ENCODE measurements at regions not wholly inside any gene's neighbourhood (a gene's known extent, or its start where the extent isn't known, plus 50 kb on each side); places are given as distances from the start of the nearest gene placed in this dataset.
"Not testable (repeated sequence)": the region's sequence is repeated elsewhere in the genome, so short reads cannot be mapped to it uniquely, and the experiment has no call there.

- DNase-seq: no peak
Measured at GRCh38 chr1:238334170-238334569, 443.4 kb upstream of the ZP4 start.

- DNase-seq: no peak
Measured at GRCh38 chr1:238331557-238331956, 440.8 kb upstream of the ZP4 start.

- no peak for DNase-seq
Measured at GRCh38 chr1:238329671-238330070, 438.9 kb upstream of the ZP4 start.

- not testable (repeated sequence) for DNase-seq
Measured at GRCh38 chr1:238327033-238327432, 436.3 kb upstream of the ZP4 start.

- DNase-seq: not testable (repeated sequence)
Measured at GRCh38 chr1:238326479-238326878, 435.8 kb upstream of the ZP4 start.

- no peak for DNase-seq
Measured at GRCh38 chr1:238324211-238324864, 433.6 kb upstream of the ZP4 start.

- DNase-seq: no peak
Measured at GRCh38 chr1:238323490-238323889, 432.8 kb upstream of the ZP4 start.

GRCh38 chr1:238319957-238320356, 429.2 kb upstream of the ZP4 start:
- DNase-seq: no peak

GRCh38 chr1:238318294-238319110, 427.8 kb upstream of the ZP4 start:
- DNase-seq: no peak

GRCh38 chr1:238312969-238313368, 422.2 kb upstream of the ZP4 start:
- DNase-seq: no peak

- no peak for DNase-seq
Measured at GRCh38 chr1:238306411-238306810, 415.7 kb upstream of the ZP4 start.

- no peak for DNase-seq
Measured at GRCh38 chr1:238302646-238303045, 411.9 kb upstream of the ZP4 start.

GRCh38 chr1:238296371-238296770, 405.6 kb upstream of the ZP4 start:
- no peak for DNase-seq

- DNase-seq: no peak
Measured at GRCh38 chr1:238293075-238293474, 402.4 kb upstream of the ZP4 start.

- no peak for DNase-seq
Measured at GRCh38 chr1:238281418-238281817, 390.7 kb upstream of the ZP4 start.

- no peak for DNase-seq
Measured at GRCh38 chr1:238279694-238280380, 389.1 kb upstream of the ZP4 start.

GRCh38 chr1:238272145-238272544, 381.4 kb upstream of the ZP4 start:
- no peak for DNase-seq

- no peak for DNase-seq
Measured at GRCh38 chr1:238265866-238266265, 375.1 kb upstream of the ZP4 start.

GRCh38 chr1:238264951-238265350, 374.2 kb upstream of the ZP4 start:
- no peak for DNase-seq

- DNase-seq: no peak
Measured at GRCh38 chr1:238258510-238258909, 367.8 kb upstream of the ZP4 start.

- no peak for DNase-seq
Measured at GRCh38 chr1:238257018-238257621, 366.4 kb upstream of the ZP4 start.

GRCh38 chr1:238254935-238255334, 364.2 kb upstream of the ZP4 start:
- no peak for DNase-seq

GRCh38 chr1:238252033-238252802, 361.5 kb upstream of the ZP4 start:
- no peak for DNase-seq

Data from NCI-H2171 (cell line).